BLaER1 (cell line): ENCODE measurements at regions not wholly inside any gene's neighbourhood (a gene's known extent, or its start where the extent isn't known, plus 50 kb on each side); places are given as distances from the start of the nearest gene placed in this dataset.

Experiments used
- H3K27ac ChIP-seq: shearing (Covaris generic); formaldehyde crosslinking; 2 replicates; pipeline ENCODE4 v1.8.1; 2022
- H3K27me3 ChIP-seq: shearing (Covaris generic); formaldehyde crosslinking; 2 replicates; pipeline ENCODE4 v1.8.1; 2022
- H3K36me3 ChIP-seq: shearing (Covaris generic); formaldehyde crosslinking; 2 replicates; pipeline ENCODE4 v1.8.1; 2022
- H3K4me1 ChIP-seq: shearing (Covaris generic); formaldehyde crosslinking; 2 replicates; pipeline ENCODE4 v1.8.1; 2022
- H3K4me2 ChIP-seq: shearing (Covaris generic); formaldehyde crosslinking; 2 replicates; pipeline ENCODE4 v1.8.1; 2022
- H3K4me3 ChIP-seq: shearing (Covaris generic); formaldehyde crosslinking; 2 replicates; pipeline ENCODE4 v1.8.1; 2022
- H3K9ac ChIP-seq: shearing (Covaris generic); formaldehyde crosslinking; 2 replicates; pipeline ENCODE4 v1.8.1; 2022
- H3K9me3 ChIP-seq: shearing (Covaris generic); formaldehyde crosslinking; 2 replicates; pipeline ENCODE4 v1.8.1; 2022
- H4K20me1 ChIP-seq: shearing (Covaris generic); formaldehyde crosslinking; 2 replicates; pipeline ENCODE4 v1.8.1; 2022
- Cebpa-rat ChIP-seq: shearing (Covaris generic); IDR thresholded peaks from 2 replicates; pipeline ENCODE4 v1.8.1; 2022

- H3K27ac ChIP-seq, result no peak overlapping the region
- H3K9me3 ChIP-seq, result peaks cover 16% of the 10 kb centered on the region
- 0 out of 2 replicates have a peak, but pooled peaks cover 6% of the 10 kb centered on the region for H3K4me1 ChIP-seq
- H3K9ac ChIP-seq, result no peak overlapping the region
- H3K27me3 ChIP-seq, result no peaks in the 10 kb centered on the region
- no peaks in the 10 kb centered on the region for H3K36me3 ChIP-seq
- TF ChIP-seq Cebpa-rat, result no peak
- peak overlapping the region; percentile 22; the same call in 1 of the 2 replicates for H3K4me2 ChIP-seq
- H4K20me1 ChIP-seq, result no peaks in the 10 kb centered on the region
- H3K4me3 ChIP-seq, result no peak overlapping the region
These were observed 58.7 kb upstream of the PRMT8 start for GRCh38 chr12:3432176-3432742.

- TF ChIP-seq Cebpa-rat, result no peak
- Histone ChIP-seq H3K4me2 (no peak overlapping the region), H3K4me3 (no peak overlapping the region), H3K27me3 (no peaks in the 10 kb centered on the region), H3K36me3 (no peaks in the 10 kb centered on the region), H3K9ac (no peak overlapping the region), H3K4me1 (0 out of 2 replicates have a peak, but pooled peaks cover 6% of the 10 kb centered on the region), H3K9me3 (peaks cover 16% of the 10 kb centered on the region), H4K20me1 (no peaks in the 10 kb centered on the region), H3K27ac (no peak overlapping the region)
These were observed 58.1 kb upstream of the PRMT8 start for GRCh38 chr12:3432868-3433267.

DNA sequence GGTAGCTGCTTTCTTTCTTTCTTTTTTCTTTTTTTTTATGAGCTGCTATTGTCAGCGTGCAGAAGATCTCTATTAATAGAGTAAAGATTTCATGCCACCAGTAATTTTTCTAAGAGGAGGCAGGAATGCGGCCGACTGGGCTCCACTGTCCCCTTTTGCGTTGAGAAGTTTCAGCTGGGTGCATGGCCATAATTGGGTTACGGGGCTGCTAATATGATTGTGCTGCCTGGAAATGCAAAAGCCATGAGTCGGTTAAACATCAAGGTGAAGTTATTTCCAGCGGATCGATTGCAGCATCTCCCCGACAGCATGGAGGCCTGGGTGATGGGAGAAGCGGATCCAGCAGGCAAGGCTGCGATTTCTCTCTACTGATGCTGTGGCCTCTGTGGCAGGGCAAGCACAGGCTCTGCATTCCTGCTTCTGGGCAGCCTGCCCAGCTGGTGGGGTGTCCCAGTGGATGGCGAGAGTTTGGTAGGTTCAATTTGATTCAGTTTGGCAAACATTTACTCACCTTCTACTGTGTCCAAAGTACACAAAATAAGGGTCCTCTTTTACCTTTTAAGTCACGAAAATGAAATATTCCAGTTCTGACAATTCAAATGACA is 54.4 kb upstream of the PRMT8 start:
- H3K9ac ChIP-seq, result no peak overlapping the region
- H4K20me1 ChIP-seq, result no peaks in the 10 kb centered on the region
- no peaks in the 10 kb centered on the region for H3K36me3 ChIP-seq
- no peak overlapping the region for H3K4me3 ChIP-seq
- no peak overlapping the region for H3K4me2 ChIP-seq
- no peak overlapping the region for H3K27ac ChIP-seq
- no peaks in the 10 kb centered on the region for H3K9me3 ChIP-seq
- no peaks in the 10 kb centered on the region for H3K27me3 ChIP-seq
- H3K4me1 ChIP-seq, result 0 out of 2 replicates have a peak, but pooled peaks cover 6% of the 10 kb centered on the region
- TF ChIP-seq Cebpa-rat, result no peak

GRCh38 chr12:3437986-3438385 is 53.0 kb upstream of the PRMT8 start:
- H3K9ac ChIP-seq, result no peak overlapping the region
- no peaks in the 10 kb centered on the region for H4K20me1 ChIP-seq
- TF ChIP-seq Cebpa-rat, result no peak
- H3K27ac ChIP-seq, result no peak overlapping the region
- H3K9me3 ChIP-seq, result no peaks in the 10 kb centered on the region
- H3K27me3 ChIP-seq, result no peaks in the 10 kb centered on the region
- H3K36me3 ChIP-seq, result no peaks in the 10 kb centered on the region
- H3K4me1 ChIP-seq, result no peaks in the 10 kb centered on the region
- no peak overlapping the region for H3K4me2 ChIP-seq
- H3K4me3 ChIP-seq, result no peak overlapping the region

- TF ChIP-seq Cebpa-rat, result no peak
- H4K20me1 ChIP-seq, result no peaks in the 10 kb centered on the region
- no peaks in the 10 kb centered on the region for H3K4me1 ChIP-seq
- no peaks in the 10 kb centered on the region for H3K27me3 ChIP-seq
- no peak overlapping the region for H3K4me2 ChIP-seq
- no peak overlapping the region for H3K27ac ChIP-seq
- H3K36me3 ChIP-seq, result no peaks in the 10 kb centered on the region
- H3K9ac ChIP-seq, result no peak overlapping the region
- no peaks in the 10 kb centered on the region for H3K9me3 ChIP-seq
- H3K4me3 ChIP-seq, result no peak overlapping the region
These were observed 52.6 kb upstream of the PRMT8 start for GRCh38 chr12:3438401-3438800.
